CD4-positive, alpha-beta T cell treated with Interferon gamma for 1 hour (primary cell): ENCODE measurements at regions not wholly inside any gene's neighbourhood (a gene's known extent, or its start where the extent isn't known, plus 50 kb on each side); places are given as distances from the start of the nearest gene placed in this dataset.

ENCODE experiments used
- DNase-seq: peaks from one replicate; pipeline ENCODE4 v3.0.0-alpha.2; 2020

DNA sequence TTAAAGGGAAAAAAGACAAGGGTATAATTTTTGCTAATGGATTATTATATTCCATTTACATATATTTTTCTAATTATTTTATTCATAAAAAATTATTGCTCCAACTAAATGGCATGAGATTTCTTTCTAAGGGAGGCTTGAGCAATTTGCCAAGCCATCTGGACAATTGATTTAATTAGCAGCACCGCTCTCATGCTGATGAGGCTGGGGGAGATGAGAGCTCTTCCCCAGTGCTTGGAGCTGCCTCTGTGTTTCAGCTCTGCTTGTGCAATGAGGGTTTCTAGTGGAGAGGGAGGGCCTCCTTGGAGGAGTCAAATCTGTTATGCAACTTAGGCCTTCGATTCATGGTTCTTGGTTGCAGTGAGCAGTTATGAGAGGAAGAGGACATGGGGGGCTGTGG, 574.3 kb downstream of the TCERG1L start:
- no peak for DNase-seq

DNA sequence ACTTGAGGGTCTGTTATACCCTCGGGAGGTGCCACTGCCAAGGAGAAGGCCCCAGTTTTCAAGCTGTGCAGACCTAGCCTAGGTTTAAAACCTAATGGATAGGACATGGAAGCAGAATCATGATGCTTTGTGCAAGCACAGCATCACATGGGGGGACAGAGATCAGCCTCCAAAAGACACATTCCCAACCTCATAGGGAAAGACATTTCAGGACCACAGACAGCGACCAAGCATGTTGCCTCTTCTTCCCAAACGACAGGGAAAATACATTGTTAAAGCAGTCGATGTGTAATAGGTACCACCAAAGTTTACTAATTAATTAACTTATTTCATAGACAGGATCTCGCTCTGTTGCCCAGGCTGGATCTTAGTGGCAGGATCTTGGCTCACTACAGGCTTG, 573.9 kb downstream of the TCERG1L start:
- no peak for DNase-seq

DNA sequence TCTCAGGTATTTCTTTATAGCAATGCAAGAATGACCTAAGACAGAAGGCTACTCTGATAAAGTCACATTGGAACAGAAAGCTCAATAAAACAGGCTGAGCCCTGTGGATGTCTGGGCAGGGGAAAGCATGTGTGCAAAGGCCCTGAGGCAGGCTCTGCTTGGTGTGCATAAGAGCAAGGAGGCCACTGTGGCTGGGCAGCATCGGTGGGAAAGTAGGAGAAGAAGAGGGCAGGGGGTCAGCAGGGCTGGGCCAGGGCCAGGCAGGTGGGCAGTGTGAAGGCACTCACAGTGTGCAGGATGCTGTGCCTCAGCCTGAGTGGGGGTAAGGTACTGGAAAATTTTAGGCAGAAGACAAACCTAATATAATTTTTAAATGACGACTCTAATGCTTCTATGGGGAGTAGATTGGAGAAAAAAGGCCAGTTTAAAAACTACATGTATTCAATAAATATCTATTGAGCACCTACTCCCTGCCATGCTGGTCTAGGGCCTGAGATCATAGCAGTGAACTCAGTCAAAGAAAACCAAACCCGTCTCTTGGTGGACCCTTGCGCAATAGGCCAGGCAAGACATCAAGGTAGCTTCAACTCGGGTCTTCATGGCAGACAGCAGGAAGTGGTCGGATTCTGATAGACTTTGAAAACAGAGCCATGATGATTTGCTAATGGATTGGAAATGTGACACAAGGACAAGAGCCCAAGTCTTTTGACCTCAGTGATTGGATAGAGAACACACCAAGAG, 572.3 kb downstream of the TCERG1L start:
- no peak for DNase-seq

DNA sequence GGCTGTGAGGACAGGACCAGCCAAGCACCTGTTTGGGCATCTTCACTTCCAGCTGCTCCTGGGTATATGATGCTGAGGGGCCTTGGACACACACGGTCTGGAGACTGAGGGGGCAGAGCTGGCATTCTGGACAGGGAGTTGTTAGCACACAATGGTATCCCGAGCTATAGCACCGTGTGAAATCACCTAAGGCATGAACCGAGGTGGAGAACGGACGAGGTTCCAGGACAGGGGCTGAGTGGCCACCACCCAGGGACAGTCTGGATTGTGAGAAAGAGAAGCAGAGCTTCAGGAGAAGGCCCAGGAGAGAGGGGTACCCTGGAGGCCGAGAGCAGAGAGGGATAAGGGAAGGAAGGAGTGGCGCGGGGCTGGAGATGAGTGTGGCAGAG, 571.8 kb downstream of the TCERG1L start:
- no peak for DNase-seq

DNA sequence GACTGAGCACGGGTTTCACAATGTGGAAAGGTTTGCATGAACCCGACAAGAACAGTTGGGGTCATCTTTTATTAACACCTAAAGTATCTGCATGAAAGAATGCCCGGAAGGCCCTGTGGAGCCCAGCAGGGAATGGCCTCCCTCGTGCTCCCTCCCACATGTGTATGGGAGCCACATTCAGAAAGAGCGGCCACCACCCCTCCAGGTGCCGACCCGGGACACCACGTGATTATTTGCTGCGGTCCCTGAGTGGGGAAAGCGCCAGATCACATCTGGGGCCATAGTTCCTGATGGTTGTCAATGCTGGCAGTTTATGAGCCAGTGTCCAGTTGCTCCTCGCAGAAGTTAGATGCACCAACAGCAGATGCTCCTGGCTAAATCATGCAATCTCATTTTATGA, 571.4 kb downstream of the TCERG1L start:
- no peak for DNase-seq

DNA sequence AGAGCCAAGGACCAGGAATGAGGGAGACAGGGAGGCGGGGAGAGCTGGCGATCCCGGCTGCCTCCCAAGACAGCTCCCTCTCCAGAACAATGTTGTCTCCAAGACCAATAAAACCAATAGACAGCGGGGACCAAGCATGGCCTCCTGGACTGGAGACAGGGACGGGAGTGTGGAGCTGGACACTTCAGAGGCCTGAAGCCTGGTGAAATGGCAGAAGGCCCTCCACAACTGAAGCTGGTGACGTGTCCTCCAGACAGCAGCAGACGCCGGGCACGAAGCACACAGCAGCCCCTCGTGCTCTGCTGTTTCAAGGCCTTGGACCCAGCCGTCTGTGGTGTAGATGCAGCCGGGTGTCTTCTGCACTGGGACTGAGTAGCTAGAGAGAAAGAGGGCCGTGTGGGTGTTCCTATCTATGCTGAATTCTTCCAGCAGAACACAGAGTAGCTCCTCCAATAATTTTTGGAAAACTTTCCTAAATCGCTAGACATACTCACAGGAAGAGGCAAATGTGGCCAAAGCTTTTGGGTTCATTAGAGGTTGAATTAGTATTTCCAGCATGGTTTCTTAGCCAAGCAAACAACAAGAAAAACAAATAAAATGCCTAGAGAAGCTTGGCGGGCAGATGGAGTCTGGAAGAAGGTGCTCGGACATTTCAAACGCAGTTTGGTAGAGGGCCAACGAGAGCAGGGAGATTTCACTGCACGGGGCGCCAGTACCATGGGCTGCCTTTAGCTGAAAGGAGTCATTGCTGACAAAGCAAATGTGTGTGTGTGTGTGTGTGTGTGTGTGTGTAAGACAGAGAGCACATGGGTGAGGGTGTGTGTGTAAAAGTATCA, 570.4 kb downstream of the TCERG1L start:
- DNase-seq, result no peak

DNA sequence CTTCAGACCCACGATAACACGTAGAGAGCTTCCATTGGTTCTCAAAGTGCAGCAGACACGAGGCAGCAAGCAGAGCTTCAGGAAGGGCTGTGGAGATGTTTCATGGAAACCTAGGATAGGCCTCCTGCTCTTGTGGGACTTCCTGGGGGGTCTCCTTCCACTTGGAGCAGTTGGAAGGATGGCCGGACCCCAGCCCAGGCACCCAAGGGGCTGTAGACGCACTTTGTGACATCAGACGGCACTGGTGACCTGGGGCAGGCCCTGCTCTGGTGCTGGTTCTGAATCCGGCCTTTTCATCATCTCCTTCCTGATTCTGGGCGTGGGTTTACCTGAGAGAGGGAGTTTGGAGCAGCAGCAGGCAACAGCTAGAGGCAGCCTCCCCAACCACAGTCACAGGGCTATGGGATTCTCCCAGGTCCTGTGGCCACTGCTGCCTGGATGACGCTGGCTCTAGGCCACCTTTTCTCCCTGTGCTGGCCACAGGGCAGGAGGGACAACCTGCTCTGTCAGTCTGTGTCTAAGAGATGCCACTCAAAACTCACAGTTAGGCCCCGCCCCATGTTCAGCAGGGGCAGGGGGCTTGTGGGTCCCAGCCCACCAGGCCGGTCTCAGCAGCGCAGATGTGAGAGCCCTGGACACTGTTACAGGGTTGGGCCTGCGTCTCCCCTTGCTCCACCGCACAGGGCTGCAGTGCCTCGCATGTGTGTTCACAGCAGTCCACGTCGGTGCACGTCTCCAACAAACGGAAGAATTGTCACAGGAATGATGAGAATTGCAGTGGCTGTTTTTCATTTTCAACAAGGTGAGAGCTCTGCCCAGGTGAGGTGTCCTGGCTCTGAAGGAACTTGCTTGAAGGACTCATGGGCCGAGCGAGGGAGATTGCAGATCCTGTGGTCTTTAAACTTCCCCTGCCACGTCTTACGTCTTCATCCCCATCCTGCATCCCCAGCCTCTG, 569.3 kb downstream of the TCERG1L start:
- no peak for DNase-seq

DNA sequence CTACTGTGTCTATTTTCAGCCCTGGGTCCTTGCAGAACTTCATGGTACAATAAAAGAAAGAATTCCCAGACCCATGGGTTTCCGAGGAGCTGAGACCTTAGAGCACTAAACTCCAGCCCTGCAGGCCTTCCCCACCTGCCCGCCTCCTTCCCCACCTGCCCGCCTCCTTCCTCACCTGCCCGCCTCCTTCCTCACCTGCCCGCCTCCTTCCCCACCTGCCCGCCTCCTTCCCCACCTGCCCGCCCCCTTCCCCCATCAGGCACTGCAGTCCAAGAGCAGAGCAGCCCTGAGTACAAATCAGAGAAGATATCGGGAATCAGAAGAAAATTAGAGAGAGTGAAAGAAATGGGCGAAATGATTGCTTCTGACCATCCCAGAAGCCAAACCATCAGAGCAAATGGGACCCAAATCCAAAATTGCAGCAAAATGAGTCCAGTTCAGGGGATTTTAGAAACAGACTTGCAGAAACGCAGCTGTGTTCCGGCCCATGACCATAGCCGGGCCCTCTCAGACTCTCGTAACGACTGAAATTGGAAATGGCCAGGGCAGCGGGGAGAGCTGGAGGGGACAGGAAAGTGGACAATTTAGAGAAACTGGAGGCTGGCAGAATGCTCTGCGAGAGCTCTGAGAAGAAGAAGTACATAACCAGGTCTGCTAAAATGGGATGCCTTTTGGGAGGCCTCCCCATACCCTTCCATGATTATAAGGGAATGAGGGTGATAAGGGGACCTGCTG, 568.4 kb downstream of the TCERG1L start:
- DNase-seq, result no peak

DNA sequence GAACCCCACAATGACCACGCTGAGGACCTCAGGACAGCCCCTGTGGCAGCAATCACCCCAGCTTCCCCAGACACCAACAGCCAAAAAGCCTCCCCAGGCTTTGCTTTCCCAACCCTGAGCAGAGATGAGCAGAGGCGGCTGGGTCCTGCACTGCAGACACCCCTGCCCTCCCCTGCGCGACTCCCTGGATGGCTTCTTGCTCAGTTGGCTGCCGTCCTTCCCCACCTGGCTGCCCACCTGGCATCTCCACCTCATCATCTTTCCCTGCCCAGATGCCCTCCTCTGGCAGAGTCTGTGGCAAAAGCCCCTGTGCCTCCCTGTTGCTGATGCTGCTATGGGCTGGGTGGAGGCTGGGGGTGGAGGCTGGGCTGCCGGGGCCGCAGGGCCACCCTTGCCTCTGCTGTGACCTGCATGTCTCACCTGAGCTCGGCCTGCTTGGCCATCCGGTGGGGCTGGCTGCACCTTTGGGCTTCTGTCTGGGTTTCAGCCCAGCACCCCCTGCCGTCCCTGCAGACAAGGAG, 567.7 kb downstream of the TCERG1L start:
- DNase-seq, result no peak

DNA sequence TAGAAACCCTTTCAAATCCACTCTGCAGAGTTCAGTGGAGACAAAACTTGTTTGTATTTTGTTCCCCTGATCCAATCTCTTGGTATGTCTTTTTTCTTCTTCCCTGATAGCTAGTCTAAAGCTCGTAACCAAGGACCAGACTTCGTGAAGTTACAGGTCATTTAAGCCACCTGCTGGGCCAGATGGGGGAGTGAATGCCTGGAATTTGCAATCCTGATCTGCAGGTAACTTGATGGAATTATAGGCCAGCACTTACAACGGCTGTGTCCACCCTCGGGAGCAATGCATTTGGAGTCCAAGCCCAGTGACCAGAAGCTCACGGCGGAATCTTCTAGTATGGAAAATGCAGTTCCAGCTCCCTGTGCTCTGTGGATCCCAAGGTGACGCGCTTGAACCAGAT, 566.9 kb downstream of the TCERG1L start:
- DNase-seq, result no peak

DNA sequence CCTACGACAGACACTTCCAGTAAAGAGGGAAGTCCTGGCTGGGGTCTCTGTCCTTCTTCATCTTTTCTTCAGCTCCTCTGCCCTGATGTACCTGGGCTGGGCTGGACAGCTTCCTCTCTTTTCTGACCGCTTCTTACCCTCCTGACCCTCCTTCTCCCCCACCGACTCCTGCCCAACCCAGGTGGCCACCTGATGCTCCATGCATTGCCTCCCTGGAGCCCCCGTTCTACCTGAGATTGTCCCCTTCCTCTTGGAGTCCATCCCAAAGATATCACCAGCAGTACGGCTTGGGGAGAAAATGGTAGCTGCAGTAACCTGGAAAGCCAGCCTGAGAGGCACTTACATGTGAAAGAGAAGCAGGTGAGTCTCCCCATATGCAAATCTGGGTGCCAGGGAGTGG, 566.3 kb downstream of the TCERG1L start:
- no peak for DNase-seq

DNA sequence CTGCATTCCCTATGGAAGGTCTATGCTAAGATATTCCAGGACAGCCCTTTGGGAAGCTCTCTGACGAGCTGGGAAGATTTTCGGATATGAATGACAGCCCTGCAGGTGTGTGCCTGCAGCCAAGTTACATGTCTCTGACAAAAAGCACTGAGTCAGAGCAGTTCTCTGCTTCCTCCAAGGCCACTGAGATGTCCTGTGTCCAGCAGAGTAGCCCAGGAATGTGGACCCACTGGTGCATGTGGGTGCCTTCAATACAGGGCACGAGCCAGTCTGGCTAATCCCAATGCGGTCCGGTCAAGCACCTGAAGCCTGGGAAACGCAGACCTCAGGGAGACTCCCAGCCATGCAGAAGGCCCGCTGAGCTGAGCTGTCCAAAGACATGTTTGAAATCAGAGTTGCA, 565.7 kb downstream of the TCERG1L start:
- no peak for DNase-seq

DNA sequence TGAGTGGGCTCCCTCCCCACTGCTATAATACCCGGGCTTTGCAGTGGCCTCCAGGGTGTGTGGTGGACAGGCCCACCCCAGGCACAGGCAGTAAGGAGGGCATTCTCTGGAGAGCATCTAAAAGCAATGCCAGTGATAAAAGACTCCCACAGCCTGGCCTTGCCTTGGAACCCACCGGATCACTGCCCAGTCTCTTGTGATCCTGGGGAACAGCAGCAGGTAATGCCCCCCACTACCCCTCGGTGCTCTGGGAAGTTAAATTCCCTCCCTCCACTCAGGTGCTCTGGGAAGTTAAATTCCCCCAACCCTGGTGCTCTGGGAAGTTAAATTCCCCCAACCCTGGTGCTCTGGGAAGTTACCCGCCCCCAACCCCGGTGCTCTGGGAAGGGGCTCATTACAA, 565.2 kb downstream of the TCERG1L start:
- DNase-seq, result no peak

DNA sequence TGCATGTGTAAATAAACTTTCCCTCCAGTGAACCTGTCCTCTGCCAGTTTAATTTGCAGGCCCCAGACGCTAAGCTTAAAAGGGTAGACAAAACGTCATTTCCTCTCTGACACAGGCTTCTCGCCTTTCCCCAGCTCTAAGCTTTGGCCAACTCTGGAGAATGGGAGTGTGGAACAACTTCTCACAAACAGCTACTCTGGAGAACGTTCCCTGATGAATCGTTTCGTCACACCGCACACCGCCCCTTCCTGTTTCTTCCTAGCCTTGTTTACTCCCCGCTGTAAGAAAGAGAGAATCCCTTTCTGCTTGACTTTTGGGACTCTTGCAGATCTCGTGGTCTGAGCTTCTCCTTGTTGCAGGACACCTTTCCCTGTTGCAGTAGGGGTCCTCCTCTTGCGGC, 564.2 kb downstream of the TCERG1L start:
- DNase-seq, result no peak

DNA sequence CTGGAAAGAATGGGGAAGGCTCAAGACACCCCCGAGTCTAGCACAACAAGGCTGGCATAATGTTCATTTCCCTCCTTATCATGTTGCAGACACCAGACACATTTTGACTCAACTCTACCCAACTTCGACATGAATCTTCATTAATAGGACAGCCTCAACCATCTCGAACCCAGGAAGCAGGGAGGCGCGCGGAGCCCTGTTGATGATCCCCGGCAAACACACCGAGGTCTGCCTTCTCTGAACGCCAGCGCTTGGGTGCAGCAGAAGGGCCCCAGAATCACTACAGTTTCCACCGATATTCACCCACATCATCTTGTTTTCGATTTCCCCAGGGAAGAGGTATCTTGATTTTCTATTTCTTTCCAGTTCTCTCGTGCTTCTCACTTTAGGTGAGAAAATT, 563.6 kb downstream of the TCERG1L start:
- no peak for DNase-seq

DNA sequence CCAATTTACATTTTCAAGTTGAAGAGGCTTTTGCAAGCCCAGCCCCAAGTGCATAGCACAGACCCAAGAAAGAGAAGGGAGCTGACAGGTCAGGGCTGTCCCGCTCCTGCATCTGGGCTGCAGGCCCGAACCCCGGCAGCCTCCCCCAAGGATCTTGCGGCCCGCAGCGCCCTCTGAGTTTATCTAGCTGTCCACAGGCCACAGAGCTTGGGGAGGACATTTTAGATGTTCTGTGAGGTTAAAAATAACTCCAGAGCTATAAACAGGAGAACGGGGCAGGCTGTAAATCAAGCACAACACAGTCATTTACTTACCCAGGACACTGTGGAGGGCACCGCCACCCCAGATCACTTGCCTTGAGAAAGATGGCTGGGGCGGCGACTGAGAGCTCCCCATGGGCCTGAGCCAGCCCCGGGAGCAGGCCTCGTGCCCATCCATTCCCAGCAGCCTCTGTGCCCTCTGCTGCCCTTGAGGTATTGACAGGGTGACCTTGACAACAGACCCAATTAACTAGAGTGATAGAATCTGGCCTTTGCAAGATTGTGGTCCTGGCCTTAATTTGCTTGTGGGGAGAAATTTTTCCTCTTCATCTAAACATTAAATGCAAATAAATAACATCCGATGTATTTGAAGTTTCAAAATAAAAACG, 563.0 kb downstream of the TCERG1L start:
- no peak for DNase-seq

DNA sequence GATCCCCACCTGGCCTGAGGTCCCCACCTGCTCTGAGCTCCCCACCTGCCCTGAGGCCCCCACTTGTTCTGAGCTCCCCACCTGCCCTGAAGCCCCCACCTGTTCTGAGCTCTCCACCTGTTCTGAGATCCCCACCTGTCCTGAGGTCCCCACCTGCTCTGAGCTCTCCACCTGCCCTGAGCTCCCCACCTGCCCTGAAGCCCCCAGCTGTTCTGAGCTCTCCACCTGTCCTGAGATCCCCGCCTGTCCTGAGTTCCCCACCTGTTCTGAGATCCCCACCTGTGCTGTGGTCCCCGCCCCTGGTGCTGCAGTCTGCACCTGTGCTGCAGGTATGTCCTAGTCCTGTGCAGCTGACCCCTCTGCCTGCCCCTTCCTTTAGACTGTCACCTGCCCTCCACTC, 561.6 kb downstream of the TCERG1L start:
- DNase-seq, result no peak

DNA sequence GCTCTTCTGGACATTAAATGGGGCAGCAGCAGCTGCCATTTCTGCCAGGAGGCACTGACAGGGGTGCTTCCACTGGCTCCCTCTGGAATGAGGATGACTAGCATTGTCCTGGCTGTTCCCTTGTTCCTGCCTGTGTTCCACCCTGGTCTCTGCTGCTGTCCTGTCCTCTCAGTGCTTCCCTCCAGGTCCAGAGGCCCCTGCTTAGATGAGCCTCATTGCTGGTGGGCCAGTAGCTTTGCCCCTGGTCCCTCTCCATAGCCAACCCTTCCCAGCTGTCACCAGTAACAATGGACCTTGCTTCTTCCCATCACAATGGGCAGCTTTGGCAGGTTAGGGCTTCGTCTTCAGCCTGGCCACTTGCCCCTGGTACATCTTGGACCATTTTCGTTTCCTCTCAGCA, 561.1 kb downstream of the TCERG1L start:
- DNase-seq, result no peak

DNA sequence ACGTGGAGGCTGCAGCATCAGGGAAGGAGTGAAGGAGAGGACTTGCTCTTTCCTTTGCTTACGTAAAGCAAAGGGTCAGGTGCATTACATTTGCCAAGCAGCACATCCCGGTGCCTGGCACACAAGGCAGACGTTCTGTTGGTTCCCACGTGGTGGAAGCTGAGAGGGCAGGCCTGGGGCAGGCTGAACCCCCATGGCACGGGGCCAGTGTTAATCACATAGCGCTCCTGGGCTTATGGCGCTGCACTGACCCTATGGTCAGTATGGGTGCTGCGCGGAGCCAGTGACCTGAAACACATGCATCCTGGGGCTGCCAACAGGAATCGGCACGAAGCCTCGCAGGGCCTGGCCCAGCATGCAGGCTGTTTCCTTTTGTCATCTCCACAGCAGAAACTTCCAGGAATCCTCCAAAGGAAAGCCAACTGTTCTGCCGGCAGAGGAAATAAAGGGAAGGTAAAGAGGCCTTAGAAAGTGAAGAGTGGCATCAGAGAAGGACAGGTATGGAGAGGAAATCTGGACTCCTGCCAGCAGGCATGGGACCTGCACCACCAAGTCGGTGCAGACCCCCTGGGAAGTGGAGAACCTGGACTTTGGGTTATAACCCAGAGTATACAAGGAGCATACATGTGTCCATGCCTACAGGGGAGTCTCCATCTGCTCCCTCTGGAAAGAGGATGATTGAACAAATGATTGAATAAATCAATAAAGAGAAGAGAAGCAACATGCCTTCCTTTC, 560.2 kb downstream of the TCERG1L start:
- DNase-seq, result no peak

DNA sequence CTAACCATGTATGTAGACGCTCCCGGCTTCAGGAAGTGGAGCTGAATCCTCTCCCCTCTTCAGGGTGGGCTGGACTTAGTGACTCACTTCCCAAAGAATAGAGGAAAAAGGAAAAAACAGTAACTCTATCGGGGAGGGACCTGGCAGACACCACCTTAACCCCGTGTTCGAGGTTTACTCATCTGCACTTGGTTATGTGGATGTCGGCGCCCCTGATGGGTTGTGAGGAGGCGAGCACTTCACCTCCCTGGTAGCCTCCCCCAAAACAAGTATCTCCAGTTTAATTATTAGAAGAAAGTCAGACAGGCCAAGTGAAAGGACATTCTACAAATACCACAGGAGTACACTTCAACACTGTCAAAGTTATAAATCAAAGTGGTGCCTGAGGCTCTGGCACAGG, 559.7 kb downstream of the TCERG1L start:
- DNase-seq, result no peak

DNA sequence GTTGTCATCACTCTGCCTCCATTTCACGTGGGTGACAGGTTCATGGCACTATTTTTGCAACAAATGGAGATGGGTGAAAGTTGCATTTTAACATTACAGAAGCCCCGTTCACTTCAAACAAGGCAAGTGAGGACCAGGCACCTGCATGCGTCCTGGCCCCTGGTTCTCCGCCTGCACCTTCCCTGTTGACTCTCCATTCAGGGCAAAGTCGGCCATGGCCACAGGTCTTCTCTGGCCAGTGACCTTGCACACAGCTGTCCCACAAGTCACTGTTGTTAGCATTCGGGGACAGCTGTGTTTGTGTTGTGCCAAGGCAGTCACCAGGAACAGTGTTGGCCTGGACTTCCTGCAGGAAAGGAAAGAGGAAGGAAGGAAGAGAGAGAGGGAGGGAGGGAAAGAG, 554.9 kb downstream of the TCERG1L start:
- no peak for DNase-seq
